ENCODE measurements at regions not wholly inside any gene's neighbourhood (a gene's known extent, or its start where the extent isn't known, plus 50 kb on each side); places are given as distances from the start of the nearest gene placed in this dataset.

GRCh38 chr16:77548766-77549165 lies 113.9 kb upstream of the ADAMTS18 start:
- intact Hi-C loops (cut with DNase I, micrococcal nuclease): no loop called here
- ATAC-seq (no peak), DNase-seq (no peak)

- intact Hi-C loops (cut with DNase I, micrococcal nuclease): no loop called here
- no peak for ATAC-seq
- DNase-seq: no peak
Measured at GRCh38 chr16:77549876-77550275, 115.0 kb upstream of the ADAMTS18 start.

GRCh38 chr16:77551357-77551756 lies 116.5 kb upstream of the ADAMTS18 start:
- no peak for ATAC-seq
- intact Hi-C loops (cut with DNase I, micrococcal nuclease): no loop called here
- no peak for DNase-seq

GRCh38 chr16:77553130-77553529 lies 118.3 kb upstream of the ADAMTS18 start:
- DNase-seq (no peak), ATAC-seq (no peak)
- intact Hi-C loops (cut with DNase I, micrococcal nuclease): no loop called here

GRCh38 chr16:77555126-77555525 lies 120.3 kb upstream of the ADAMTS18 start:
- no peak for DNase-seq
- intact Hi-C loops (cut with DNase I, micrococcal nuclease): no loop called here
- no peak for ATAC-seq

- intact Hi-C loops (cut with DNase I, micrococcal nuclease): no loop called here
- no peak for ATAC-seq
- DNase-seq: no peak
Measured at GRCh38 chr16:77555791-77556190, 121.0 kb upstream of the ADAMTS18 start.

GRCh38 chr16:77556201-77556873 lies 121.5 kb upstream of the ADAMTS18 start:
- intact Hi-C loops (cut with DNase I, micrococcal nuclease): no loop called here
- DNase-seq (no peak), ATAC-seq (no peak)

GRCh38 chr16:77557385-77557784 lies 122.6 kb upstream of the ADAMTS18 start:
- DNase-seq (no peak), ATAC-seq (no peak)
- intact Hi-C loops (cut with DNase I, micrococcal nuclease): no loop called here

- ATAC-seq (no peak), DNase-seq (no peak)
- intact Hi-C loops (cut with DNase I, micrococcal nuclease): no loop called here
Measured at GRCh38 chr16:77558786-77559185, 124.0 kb upstream of the ADAMTS18 start.

- no peak for DNase-seq
- no peak for ATAC-seq
Measured at GRCh38 chr16:77562497-77562896, 127.7 kb upstream of the ADAMTS18 start.

GRCh38 chr16:77564791-77565390 lies 130.1 kb upstream of the ADAMTS18 start:
- no peak for DNase-seq
- no peak for ATAC-seq
- intact Hi-C loops (cut with DNase I, micrococcal nuclease): no loop called here

More at GRCh38 chr16:77562497-77562896, 127.7 kb upstream of the ADAMTS18 start:
- intact Hi-C loops (cut with DNase I, micrococcal nuclease): no loop called here

- DNase-seq (no peak), ATAC-seq (no peak)
- intact Hi-C loops (cut with DNase I, micrococcal nuclease): no loop called here
Measured at GRCh38 chr16:77569406-77569805, 134.6 kb upstream of the ADAMTS18 start.

- intact Hi-C loops (cut with DNase I, micrococcal nuclease): no loop called here
- ATAC-seq: no peak
Measured at GRCh38 chr16:77570574-77570973, 135.7 kb upstream of the ADAMTS18 start.

GRCh38 chr16:77571115-77571862 lies 136.5 kb upstream of the ADAMTS18 start:
- ATAC-seq (no peak), DNase-seq (no peak)
- intact Hi-C loops (cut with DNase I, micrococcal nuclease): no loop called here

More at GRCh38 chr16:77570574-77570973, 135.7 kb upstream of the ADAMTS18 start:
- no peak for DNase-seq

GRCh38 chr16:77574867-77575624 lies 140.2 kb upstream of the ADAMTS18 start:
- intact Hi-C loops (cut with DNase I, micrococcal nuclease): no loop called here
- ATAC-seq: no peak
- DNase-seq: no peak

GRCh38 chr16:77579351-77579891 lies 142.9 kb upstream of the NUDT7 start:
- no peak for ATAC-seq

GRCh38 chr16:77581706-77582105 lies 140.6 kb upstream of the NUDT7 start:
- no peak for ATAC-seq
- no peak for DNase-seq
- intact Hi-C loops (cut with DNase I, micrococcal nuclease): loop anchor here in 1 of 2 donors (2.0 kb wide), 1 partner anchor 345 kb away; no protein-coding TSS in a partner anchor

More at GRCh38 chr16:77579351-77579891, 142.9 kb upstream of the NUDT7 start:
- intact Hi-C loops (cut with DNase I, micrococcal nuclease): no loop called here
- DNase-seq: no peak

- intact Hi-C loops (cut with DNase I, micrococcal nuclease): no loop called here
- peak in 1 of 2 donors; percentile 33 for DNase-seq
- ATAC-seq: peak; percentile 49
Measured at GRCh38 chr16:77584205-77584859, 138.0 kb upstream of the NUDT7 start.

Data from left colon (tissue), 2 donors.